ENCODE measurements at regions not wholly inside any gene's neighbourhood (a gene's known extent, or its start where the extent isn't known, plus 50 kb on each side); places are given as distances from the start of the nearest gene placed in this dataset.

DNA sequence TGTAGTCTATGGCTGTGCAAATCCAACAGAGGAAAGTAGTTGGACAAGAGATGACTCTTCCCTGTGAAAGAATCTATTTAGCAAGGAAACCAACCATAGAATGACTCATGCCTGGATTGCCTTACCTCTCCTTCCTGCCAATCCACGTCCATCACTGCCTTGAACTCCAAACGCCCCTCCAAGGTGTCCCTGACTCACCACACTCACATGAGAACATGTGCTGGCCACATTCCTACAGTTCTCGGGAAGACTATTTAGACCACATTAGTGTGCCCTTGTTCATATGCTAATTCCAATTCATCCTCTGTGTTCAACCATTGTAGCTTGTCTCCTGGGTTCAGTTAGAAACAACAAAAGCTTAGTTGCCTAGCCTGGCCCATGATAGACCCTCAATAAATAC, 157.3 kb downstream of the SLC30A10 start:
- TF ChIP-seq CREB1 (IDR thresholded peaks at IDR 0.05; ENCODE audit: low read depth): no peak
- no peak for TF ChIP-seq YY1 (IDR thresholded peaks at IDR 0.05; ENCODE audit: low read depth)
- TF ChIP-seq, protein P1, sequence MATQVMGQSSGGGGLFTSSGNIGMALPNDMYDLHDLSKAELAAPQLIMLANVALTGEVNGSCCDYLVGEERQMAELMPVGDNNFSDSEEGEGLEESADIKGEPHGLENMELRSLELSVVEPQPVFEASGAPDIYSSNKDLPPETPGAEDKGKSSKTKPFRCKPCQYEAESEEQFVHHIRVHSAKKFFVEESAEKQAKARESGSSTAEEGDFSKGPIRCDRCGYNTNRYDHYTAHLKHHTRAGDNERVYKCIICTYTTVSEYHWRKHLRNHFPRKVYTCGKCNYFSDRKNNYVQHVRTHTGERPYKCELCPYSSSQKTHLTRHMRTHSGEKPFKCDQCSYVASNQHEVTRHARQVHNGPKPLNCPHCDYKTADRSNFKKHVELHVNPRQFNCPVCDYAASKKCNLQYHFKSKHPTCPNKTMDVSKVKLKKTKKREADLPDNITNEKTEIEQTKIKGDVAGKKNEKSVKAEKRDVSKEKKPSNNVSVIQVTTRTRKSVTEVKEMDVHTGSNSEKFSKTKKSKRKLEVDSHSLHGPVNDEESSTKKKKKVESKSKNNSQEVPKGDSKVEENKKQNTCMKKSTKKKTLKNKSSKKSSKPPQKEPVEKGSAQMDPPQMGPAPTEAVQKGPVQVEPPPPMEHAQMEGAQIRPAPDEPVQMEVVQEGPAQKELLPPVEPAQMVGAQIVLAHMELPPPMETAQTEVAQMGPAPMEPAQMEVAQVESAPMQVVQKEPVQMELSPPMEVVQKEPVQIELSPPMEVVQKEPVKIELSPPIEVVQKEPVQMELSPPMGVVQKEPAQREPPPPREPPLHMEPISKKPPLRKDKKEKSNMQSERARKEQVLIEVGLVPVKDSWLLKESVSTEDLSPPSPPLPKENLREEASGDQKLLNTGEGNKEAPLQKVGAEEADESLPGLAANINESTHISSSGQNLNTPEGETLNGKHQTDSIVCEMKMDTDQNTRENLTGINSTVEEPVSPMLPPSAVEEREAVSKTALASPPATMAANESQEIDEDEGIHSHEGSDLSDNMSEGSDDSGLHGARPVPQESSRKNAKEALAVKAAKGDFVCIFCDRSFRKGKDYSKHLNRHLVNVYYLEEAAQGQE (IDR thresholded peaks at IDR 0.05; ENCODE audit: low read depth): no peak
- TF ChIP-seq ZBTB7A (IDR thresholded peaks at IDR 0.05; ENCODE audit: low read depth): no peak
- no peak for TF ChIP-seq TAF1 (IDR thresholded peaks at IDR 0.05; ENCODE audit: low read depth)
- no peak for TF ChIP-seq EP300 (IDR thresholded peaks at IDR 0.05; ENCODE audit: borderline replicate concordance)
- TF ChIP-seq NFIC (IDR thresholded peaks at IDR 0.05): no peak
- no peak for TF ChIP-seq RAD21 (IDR thresholded peaks at IDR 0.05; ENCODE audit: low read depth)
- no peak for TF ChIP-seq EGR1 (IDR thresholded peaks at IDR 0.05)
